ENCODE measurements at regions not wholly inside any gene's neighbourhood (a gene's known extent, or its start where the extent isn't known, plus 50 kb on each side); places are given as distances from the start of the nearest gene placed in this dataset.

DNA sequence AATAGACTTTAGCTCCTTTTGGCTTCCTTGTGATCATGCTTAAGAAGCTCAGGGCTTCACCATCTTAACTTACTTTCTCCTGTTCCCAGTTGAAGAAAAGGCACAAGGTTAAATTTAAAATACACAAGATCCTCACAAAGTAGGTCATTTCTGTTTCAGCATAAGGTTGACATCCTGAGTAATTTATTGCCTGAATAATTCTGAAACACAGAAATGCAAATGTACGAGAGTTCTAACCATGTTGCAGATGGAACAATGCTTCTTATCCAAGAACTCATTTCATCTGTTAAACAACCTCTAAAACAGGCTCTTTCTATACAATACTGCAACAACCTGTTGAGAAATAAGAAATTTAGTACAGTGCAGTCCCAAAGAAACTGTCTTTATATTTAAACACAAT lies 395.2 kb downstream of the BCL11A start:
- DNase-seq (ENCODE audit: low spot score), result no peak

DNA sequence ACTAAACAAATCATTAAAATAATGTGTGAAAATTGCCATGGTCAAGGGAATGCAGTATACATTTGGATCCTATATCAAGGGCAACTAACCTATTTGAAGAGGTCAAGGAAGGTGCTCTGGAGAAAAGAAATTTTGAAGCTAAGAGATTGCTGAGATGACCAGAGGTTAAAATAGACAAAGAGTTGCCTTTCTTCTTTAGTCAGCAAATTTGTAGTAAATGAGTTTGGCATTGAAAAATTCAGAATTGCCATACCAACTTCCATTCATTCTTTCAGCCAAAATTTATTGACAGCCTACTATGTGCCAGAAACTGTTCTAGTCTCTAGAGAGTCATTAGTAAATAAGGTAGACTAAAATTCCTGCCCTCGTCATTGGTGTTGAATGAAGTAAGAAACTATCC lies 396.2 kb downstream of the BCL11A start:
- DNase-seq (ENCODE audit: low spot score), result no peak

DNA sequence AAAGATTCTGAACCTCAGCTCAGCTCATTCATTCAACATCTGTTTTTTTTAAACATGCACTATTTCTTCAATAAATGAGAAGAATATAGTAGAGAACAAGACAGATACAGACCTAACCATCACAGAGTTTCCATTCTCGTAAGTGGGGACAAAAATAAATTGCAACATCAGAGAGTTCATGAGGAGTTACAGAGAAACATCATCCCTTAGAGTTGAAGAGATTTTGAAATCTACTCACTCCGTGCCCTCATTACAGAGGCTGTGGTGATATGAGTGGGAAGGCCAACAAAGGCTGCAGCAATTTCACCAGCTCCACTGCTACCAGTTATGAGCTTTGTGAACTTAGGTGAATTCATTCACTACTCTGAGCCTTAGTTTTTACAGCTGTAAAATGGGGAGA lies 399.3 kb downstream of the BCL11A start:
- no peak for DNase-seq (ENCODE audit: low spot score)

DNA sequence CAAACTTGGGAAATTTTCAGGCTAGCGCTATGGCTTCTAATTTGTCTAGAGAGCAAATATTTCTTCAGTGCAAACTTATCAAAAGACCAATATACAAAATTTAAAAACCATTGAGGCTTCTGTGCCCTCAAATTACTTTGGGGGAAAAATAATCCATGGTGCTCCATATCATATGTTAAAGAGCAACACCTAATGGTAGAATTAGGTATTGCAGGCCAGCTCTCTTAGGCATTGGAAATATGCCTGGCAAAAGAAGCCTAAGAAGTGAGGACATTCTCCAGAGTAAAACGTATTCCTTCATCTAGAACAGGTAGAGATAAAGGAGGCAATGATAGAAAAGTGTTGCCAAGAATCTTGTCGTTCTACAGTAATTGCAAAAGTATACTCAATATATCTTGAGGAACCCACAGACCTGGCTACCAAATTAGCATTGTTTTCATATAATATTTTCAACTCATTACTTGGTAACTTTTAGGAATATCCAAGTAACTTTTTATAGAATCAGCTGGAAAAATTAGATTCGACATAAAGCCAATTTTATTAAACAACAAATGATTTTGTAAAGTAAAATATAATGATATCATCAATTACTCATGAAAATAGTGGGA lies 401.1 kb downstream of the BCL11A start:
- no peak for DNase-seq (ENCODE audit: low spot score)

DNA sequence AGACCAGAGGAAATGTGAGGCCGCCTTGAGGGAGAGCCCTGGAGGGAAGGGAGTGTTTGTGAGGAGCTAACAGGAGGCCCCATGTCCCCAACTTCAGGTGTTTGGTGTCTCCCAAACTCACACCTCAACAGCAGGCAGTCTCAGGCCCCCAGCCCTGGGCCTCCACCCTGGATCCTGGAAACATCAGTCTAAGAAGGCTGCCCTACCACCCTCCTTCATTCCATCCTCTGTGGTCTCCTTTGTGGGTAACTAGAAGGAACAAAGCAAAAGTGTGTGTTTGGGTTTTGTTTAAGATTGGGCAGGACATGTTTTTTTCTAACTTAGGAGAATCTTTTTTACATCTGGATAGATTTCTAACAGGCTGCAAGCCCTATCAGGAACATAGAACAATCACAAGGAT lies 404.3 kb downstream of the BCL11A start:
- DNase-seq (ENCODE audit: low spot score), result no peak

DNA sequence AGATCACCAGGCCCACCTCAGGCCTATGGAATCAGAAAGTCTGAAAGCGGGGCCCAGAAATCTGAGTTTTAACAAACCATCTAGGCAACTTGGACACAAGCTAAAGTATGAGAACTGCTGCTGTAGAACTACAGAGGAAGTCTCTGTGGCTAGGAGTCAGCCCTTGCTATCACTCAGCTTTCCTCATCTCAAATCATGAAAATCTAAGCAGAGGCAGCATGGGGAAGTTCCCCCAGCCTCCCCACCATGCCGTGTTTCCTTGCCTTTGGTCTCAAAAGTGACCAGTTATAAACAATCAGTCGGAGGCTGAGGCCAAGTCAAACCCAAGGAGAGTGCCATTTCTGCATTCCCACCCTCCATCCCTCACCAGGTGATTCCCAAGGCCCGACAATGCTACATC lies 404.7 kb downstream of the BCL11A start:
- no peak for DNase-seq (ENCODE audit: low spot score)

DNA sequence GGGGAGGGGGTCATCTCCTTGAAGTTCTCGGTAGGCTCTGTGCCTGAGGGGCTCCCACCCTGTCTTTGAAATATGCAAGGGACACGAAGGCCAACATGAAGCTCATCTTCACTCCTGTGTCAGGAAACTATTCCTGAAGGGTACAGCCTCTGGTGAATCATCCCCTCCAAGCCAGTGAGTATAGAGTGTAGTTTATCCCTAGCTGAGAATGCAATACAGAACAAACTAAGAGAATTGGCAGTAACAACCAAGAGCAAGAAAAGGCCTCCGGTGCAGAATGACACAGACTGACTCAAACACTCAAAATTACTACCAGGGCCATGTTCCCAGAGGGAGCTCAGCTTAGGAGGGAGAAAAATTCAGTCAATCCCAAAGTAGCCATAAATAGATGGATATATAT lies 413.3 kb downstream of the BCL11A start:
- no peak for DNase-seq (ENCODE audit: low spot score)

DNA sequence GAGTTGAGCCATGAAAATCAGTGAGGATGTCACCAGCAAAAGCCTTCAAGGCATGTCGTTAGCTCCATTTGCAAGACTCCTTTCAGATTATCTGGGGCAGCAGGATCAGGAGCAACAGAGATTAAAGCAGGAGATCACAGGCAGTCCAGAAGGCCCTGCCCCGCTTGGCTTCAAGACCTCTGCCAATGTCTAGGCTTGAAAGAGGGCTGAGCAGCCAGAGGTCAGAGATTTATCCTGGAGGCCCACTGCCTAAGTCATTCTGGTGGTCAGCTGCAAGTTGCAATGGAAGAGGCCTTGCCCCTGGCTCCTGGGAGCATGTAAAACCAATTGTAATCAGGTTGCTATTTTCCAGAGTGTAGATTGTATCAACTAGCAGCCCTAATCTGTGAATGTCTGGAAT lies 416.5 kb downstream of the BCL11A start:
- DNase-seq (ENCODE audit: low spot score), result no peak

DNA sequence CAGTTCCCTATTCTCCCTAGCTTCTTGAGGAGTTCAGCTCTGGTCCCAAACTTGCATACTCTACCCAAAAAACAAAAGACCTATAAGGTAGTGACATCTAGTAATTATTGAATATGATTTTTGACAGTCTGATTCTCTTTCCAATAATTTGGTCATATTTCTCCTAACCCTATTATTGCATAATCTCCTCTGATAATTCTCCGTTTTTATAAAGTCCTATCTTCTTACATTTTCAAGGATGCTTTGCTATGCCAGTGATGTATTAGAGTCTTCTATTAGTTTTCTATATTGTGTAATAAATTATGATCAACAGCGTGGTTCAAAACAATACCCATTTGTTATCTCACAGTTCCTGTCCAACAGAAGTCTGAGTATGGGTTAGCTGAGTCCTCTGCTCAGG lies 426.3 kb downstream of the BCL11A start:
- no peak for DNase-seq (ENCODE audit: low spot score)

DNA sequence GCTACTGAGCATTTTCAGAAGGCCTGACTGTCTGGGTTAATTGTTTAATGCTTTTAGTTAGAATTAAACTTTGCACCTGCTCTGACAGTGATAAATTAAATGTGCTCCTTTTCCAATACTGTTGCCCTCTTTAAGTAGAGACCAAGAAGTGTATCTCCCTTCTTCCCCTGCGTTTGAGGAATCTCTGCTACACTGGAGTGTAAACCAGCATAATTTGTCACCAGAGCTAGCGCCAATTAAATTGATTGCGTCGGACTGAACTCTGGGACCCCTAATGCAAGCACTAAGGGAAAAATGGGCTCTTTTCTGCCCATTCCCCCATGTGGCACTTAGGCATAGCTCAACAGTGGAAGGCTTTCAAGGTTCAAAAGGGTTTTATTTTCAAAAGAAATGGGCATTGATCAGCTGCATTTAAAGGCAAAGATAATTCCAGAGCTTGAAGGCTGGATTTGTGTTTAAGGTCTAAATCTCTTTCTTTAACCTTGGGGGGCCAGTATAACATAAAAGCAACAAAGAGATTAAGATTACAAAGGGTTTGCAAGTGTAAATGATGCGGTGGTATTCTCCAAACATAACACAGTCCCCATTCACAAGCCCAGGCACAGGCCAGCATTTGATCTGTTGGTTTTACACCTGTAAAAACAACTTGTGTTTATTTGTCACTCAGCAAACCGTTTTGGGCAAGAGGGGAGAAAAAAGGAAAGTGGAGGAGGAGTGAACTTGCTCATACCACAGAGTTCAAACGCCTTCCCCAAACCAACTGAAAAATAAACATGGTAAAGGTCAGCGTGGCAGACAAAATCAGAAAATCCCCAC lies 427.6 kb downstream of the BCL11A start:
- no peak for DNase-seq (ENCODE audit: low spot score)

DNA sequence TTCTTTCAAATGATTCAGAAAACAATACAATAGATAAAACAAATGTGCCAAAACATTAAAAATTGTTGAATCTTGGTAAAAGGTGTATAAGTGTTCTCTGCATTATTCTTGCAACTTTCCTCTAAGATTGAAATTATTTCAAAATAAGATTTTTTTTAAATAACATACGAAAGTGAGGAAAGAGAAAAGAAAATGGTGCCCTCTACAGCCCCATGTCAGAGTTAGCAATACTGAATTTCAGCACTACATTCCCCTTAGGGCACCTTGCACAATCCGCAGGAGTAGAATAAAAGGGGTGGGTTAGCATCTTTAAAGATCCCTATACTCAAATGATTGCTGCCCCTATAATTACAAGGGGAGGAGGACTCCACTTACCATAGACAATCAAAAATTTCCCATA lies 433.7 kb downstream of the BCL11A start:
- DNase-seq (ENCODE audit: low spot score), result no peak

DNA sequence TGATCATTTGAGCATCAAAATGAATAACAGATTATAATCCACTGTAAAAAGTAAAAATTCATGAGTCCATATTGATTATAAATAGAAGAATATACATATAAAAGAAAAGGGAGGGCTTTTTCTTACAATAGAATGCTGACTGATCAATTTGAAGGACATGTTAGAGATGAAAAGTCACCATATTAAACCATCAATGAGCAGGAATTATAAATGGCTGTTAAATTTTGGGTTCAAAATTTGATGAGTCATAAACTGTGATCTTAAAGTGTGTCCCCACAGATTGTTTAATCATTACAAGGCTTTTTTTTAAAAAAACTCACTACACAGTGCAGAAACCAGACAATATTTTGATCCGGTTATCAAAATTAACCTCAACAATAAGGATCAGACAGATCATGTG lies 434.5 kb downstream of the BCL11A start:
- DNase-seq (ENCODE audit: low spot score), result no peak

DNA sequence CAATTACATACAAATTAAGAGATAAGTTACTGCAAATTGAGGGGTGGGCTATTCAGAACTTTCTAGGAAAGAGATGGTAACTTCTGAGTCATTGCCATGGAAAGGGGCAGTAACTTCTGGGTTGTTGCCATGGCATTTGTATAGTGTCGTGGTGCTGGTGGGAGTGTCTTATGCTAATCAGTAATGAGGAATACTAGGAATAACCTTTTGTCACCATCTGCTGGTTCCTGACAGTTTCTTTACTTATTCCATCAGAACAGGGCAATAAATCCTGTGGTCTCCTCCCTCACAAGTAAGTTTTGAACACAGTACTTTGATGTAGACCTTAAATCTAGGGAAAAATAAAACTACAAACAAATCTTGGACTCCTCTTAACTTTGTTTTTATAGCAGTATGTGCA lies 435.4 kb downstream of the BCL11A start:
- DNase-seq (ENCODE audit: low spot score), result no peak

DNA sequence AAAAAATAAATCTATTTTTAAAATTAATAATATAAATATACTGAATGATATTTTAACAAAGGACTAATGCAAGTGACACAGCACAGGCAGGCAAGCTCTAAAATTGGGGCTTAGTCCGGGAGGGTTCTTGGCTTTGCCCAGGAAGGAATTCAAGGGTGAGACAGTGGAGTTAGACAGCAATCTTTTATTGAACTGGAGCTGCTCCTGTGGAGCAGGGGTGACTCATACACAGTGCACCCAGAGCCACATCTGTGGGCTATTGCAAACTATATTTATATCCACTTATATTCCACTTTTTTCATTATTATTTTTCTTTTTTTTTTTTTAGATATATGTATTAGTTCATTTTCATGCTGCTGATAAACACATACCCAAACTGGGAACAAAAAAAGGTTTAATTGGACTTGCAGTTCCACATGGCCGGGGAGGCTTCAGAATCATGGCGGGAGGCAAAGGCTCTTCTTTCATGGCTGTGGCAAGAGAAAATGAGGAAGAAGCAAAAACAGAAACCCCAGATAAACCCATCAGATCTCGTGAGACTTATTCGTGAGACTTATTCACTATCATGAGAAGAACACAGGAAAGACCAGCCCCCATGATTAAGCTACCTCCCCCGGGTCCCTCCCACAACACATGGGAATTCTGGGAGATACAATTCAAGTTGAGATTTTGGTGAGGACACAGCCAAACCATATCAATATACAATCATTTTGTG lies 437.1 kb downstream of the BCL11A start:
- no peak for DNase-seq (ENCODE audit: low spot score)

DNA sequence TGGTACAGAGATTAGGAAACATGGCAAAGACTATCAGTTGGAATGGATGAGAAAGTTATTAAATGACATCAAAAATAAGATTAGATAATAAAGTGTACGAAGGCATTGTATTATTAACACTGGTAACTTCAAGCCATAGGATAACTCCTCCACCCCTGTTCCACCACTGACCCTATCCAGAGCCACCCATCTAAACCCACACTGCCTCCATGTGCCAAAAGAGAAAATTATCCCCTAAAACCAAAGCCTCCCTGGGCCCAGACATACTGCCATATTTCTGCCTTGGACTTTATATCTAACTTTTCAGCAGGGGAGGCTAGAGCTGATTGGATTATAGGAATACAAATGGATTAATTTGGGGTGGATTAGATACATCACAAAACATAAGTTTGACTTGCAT lies 443.7 kb downstream of the BCL11A start:
- no peak for DNase-seq (ENCODE audit: low spot score)

DNA sequence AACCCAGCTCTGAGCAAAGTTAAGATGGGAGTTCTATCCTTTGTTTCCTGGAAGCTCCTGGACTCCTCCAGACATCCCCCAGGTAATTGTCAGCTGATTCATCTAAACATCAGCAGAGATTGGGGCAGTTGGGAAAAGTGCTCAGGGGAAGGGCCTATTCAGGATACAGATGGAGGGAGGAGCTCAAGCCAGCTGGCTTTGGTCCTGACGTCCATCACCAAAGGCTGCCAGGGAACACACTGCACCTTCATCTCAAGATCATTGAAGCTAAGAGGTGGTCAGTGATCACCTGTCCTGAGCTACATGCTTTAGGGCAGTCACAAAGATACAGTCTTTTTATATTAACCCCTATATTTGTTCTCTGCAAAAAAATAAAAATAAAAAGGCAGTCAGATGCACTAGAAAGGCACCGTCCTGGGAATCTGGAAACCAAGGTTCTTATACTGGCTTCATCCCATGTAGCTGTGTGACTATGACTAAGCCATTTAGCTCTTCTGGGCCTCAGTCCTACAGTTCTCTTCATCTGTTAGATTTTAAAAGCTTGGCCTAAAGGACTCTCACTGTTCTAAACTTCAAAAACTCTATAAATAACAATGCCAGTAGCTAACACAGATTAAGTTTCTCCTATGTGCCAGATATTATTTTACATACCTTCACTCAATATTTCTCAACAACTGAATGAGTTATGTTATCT lies 446.5 kb downstream of the BCL11A start:
- no peak for DNase-seq (ENCODE audit: low spot score)

DNA sequence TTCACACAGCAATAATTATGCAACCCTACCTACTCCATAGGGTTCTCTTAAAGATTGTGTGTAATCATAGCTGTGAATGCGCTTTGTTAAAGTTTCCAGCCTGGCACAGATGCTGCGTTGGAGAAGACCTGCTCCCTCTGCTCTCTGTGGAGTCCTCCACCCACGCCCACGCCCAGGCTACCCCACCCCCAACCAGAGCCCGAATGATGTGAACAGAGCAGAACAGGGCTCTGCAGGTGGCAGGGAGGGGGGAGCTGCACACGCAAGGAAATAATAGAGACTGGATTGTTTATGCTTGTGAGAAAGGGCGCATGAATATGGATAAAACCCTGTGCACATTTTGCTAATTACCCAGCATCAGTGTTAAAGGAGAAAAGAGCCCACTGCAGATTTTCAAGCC lies 447.5 kb downstream of the BCL11A start:
- no peak for DNase-seq (ENCODE audit: low spot score)

DNA sequence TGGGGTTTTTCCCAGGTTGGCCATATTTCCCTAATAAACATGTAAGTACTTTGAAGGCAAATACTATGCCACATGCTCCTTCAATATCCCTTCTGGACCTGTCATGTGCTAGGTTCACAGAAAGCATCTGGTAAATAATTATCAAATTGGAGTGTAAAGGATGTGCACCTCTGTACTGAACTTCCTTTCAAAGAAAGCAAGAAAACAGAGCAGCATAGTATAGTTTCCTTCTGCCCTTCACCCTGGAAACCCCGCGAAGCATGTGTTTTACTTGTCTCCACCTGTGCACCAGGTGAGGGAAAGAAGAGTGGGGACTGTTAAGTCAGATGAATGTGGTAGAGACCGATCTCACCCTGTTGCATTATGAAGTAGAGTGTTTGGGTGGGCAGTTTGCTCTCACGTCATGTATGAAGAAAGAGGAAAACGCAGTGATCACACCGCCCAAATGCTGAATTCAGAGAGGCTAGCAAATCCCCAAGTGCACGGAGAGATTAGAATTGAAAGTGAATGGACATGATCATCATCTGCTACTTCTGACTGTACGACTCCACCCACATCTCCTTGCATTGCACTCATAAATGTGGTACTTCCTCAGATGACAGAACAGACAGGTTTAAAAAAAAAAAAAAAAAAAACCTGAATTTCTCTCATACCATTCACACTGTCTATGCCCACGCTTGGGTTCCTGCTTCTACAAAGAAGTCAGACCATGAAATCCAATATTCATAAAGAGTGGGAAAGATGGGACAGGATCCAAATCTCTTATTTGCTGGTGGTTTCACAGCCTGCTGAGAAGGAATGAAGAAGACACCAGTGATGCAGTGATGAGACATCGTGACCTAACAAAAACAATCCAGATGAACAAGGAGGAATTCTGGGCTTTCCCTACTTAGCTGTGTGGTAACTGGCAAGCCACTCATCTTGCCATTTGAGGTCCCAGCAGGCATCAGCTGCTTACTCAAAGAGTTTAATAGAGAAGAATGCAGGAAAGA lies 448.6 kb downstream of the BCL11A start:
- no peak for DNase-seq (ENCODE audit: low spot score)

DNA sequence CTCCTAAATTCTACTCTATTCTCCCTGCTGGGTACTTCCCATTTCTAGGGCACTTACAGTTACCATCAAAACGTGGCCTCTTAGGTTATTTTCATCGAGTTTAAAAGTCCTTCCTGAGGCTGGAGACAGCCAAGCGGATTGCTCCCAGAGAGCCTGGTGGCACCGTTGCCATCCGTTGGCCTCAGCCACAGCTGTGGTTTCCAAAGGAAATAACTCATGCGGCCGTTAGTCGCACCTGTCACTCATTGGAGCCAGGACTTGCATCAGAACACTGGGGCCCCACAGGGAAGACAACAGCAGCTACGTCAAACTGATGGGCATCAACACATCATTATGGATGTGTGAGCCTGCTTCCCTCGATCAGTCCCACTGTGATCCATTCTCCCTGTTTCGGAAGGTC lies 453.4 kb downstream of the BCL11A start:
- no peak for DNase-seq (ENCODE audit: low spot score)

DNA sequence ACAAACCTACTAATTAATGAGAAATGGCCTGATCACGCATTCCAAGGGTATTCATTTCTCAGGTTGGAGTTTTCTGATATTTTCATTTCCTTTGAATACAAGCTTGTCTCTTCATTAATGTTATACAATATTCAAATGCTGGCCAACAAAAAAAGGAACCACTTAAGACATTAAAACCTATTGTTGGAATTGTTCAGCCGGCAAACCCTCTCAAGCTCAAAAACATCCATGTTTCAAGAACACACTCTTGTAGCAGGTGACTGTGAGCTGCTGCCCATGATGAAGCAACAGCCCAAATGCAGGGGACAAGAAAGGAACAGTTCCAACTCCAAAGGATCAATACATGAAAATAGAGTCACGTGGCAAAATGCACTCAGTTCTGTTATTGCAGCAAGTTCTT lies 454.5 kb downstream of the BCL11A start:
- DNase-seq (ENCODE audit: low spot score), result no peak

DNA sequence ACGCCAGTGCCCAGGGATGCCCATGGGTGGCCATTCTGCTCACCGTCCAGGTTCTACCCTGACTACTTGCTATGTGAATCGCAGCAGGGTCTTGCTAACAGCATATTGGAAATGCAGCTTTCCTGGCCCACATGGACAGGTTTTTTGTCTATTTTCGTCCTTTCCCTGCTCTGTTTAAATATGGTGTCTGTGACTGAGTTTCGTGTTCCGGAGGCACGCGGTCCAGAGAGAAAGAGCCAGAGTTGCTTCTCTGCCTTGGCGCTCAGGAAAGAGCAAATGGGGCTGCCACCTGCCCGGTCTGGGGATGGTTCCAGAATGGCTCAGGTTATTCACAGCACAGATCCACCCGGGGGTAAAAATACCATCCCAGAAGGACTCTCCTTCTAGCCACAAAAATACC lies 456.2 kb downstream of the BCL11A start:
- no peak for DNase-seq (ENCODE audit: low spot score)

DNA sequence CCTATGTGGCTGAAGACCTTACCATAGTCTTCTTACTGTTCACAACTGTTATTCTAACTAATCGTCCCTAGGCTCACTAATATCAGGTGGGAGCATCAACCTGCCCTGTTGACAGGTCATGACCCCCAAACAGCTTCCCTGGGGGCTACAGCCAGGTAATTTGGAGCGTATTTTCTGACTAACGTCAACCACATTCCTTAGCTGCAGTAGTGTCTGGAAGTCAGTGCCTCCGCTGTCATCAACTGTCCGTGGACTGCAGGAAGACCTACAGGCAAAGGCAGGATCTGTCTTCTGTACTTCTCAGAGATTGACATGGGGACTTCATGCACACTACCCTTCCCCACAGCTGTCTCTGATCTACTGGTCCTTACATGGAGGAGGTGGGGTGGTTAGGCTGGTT lies 456.9 kb downstream of the BCL11A start:
- DNase-seq (ENCODE audit: low spot score), result no peak
